Thoracic aorta (tissue), 2 donors: ENCODE measurements at regions not wholly inside any gene's neighbourhood (a gene's known extent, or its start where the extent isn't known, plus 50 kb on each side); places are given as distances from the start of the nearest gene placed in this dataset.

ENCODE experiments used
- ATAC-seq: fragments of 150-250 bp; one replicate; pipeline ENCODE4 v1.8.0; 2017; ENCODE audit warnings: low read depth; ENCODE audit not compliant: insufficient number of reproducible peaks, low FRiP score
- DNase-seq: peaks from one replicate; pipeline ENCODE4 v3.0.0-alpha.2; 2020; ENCODE audit warnings: low spot score
- H3K27ac ChIP-seq, 2 donors: fragments of 200-600 bp; sonication (generic); 1 replicate in 1 of 2; 2 replicates in 1 of 2; pipeline ENCODE4 v1.5.1; 2016; ENCODE audit warnings: mild to moderate bottlenecking in 2 of 2, moderate library complexity in 2 of 2
- H3K27me3 ChIP-seq: fragments of 200-600 bp; sonication (generic); replicated peaks from 2 replicates; pipeline ENCODE4 v1.6.0; 2016; ENCODE audit warnings: mild to moderate bottlenecking; ENCODE audit not compliant: insufficient read depth
- H3K36me3 ChIP-seq: fragments of 200-600 bp; sonication (generic); one replicate; pipeline ENCODE4 v1.5.1; 2016
- H3K4me1 ChIP-seq, 2 donors: fragments of 200-600 bp; sonication (generic); 1 replicate in 1 of 2; 2 replicates in 1 of 2; pipeline versions ENCODE4 v1.5.1 to v1.6.0; 2016; ENCODE audit warnings: low read depth in 2 of 2, mild to moderate bottlenecking in 1 of 2; ENCODE audit not compliant: control insufficient read depth in 1 of 2
- H3K4me3 ChIP-seq: fragments of 200-600 bp; sonication (generic); 2 replicates; pipeline ENCODE4 v1.5.1; 2016; ENCODE audit warnings: mild to moderate bottlenecking
- H3K9me3 ChIP-seq: fragments of 200-600 bp; sonication (generic); 2 replicates; pipeline ENCODE4 v1.5.1; 2016
- TF ChIP-seq, protein P1 (sequence below): fragments of 200-600 bp; sonication (generic); IDR thresholded peaks from one replicate; pipeline ENCODE4 v1.5.1; 2019; ENCODE audit warnings: antibody characterized with exemption

DNA sequence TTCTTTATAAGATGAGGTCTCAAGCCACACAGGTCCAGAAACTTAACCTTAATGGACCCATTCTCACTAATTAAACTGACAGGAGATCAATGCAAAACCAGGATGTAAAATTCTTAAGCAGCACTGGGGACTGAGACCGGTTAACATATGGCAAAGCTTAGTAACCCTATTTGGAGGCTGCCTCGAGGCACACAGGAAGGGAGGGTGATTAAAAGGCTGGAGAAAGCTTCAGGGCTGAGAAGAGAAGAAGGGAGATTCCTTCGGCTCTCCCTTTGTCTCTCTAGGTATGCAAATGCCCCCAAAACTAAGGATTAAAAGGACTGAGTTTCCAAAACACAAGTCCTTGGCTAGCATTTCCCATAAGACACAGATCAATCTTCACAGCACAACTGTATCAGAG lies 120.8 kb upstream of the DSCAM start:
- no peaks in the 10 kb centered on the region for H3K36me3 ChIP-seq
- H3K4me3 ChIP-seq = no peak overlapping the region
- no peaks in the 10 kb centered on the region for H3K4me1 ChIP-seq
- no peaks in the 10 kb centered on the region for H3K9me3 ChIP-seq
- DNase-seq (no peak), ATAC-seq (no peak)
- TF ChIP-seq, protein P1, sequence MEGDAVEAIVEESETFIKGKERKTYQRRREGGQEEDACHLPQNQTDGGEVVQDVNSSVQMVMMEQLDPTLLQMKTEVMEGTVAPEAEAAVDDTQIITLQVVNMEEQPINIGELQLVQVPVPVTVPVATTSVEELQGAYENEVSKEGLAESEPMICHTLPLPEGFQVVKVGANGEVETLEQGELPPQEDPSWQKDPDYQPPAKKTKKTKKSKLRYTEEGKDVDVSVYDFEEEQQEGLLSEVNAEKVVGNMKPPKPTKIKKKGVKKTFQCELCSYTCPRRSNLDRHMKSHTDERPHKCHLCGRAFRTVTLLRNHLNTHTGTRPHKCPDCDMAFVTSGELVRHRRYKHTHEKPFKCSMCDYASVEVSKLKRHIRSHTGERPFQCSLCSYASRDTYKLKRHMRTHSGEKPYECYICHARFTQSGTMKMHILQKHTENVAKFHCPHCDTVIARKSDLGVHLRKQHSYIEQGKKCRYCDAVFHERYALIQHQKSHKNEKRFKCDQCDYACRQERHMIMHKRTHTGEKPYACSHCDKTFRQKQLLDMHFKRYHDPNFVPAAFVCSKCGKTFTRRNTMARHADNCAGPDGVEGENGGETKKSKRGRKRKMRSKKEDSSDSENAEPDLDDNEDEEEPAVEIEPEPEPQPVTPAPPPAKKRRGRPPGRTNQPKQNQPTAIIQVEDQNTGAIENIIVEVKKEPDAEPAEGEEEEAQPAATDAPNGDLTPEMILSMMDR = no peak
- H3K27ac ChIP-seq = no peak overlapping the region
- H3K27me3 ChIP-seq = no peaks in the 10 kb centered on the region

DNA sequence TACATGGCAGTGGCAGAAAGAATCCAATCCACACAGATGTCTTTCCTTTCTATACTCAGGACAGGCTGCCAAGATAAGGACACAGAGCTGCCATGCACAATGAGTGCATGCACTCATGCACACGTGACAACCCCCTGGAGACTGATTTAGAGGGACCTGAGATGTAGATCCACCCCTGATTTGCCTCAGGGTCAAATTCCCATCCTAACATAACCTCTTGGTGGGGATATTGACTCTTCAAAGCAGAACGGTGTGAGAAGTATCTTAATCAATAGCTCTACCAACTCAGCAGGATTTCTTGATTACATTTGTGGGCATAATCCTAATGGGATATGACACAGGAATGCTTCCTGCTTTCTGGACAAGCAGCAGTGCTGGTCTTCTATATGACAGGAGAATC lies 125.2 kb upstream of the DSCAM start:
- no peak overlapping the region for H3K27ac ChIP-seq
- TF ChIP-seq, protein P1 = no peak
- no peaks in the 10 kb centered on the region for H3K4me1 ChIP-seq
- no peaks in the 10 kb centered on the region for H3K27me3 ChIP-seq
- H3K9me3 ChIP-seq = no peaks in the 10 kb centered on the region
- DNase-seq (no peak), ATAC-seq (no peak)
- no peak overlapping the region for H3K4me3 ChIP-seq
- no peaks in the 10 kb centered on the region for H3K36me3 ChIP-seq

DNA sequence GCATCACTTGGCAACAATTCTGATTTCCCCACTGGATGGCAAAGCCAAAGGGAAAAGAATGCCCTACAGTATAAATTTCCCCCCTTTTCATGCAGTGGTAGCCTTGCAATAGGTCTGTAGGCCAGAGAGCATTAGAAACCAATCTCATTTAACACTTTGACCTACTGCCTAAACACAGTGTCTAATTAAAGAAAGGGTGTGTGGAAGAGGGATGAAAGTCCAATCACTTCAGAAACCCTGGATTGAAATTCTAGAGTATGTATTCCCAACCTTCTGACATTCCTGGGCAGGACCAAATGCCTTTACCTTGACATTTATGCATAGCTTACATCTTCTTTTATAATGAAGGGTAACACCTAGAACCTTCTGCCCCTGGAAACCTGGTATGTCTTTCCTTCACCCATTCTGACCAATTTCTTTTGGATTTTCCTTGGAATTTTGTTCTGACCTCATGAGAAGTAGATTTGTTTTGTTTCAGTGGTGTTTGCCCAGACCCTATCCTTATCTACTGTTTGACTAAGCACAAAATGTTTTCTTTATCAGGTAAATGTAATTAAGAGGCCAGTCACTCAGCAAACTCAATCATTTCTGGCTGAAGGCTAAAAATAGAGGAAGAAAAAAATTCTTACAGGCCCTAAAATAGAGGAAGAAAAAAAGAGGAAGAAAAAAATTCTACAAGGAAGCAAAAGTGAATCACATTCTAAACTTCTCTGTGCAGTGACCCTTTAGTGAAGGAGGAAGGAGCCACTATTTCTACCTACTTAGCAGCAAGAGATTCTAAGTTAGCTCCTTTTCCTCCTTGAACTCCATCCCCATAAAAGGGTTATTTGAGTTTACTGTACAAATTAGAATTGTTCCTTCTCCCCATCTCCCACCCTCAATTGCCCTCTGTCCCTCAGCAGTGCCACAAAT lies 129.5 kb upstream of the DSCAM start:
- no peak overlapping the region for H3K4me3 ChIP-seq
- H3K4me1 ChIP-seq = no peaks in the 10 kb centered on the region
- ATAC-seq (no peak), DNase-seq (no peak)
- no peaks in the 10 kb centered on the region for H3K36me3 ChIP-seq
- no peaks in the 10 kb centered on the region for H3K27me3 ChIP-seq
- TF ChIP-seq, protein P1 = no peak
- H3K9me3 ChIP-seq = peaks cover under 1% of the 10 kb centered on the region
- no peak overlapping the region for H3K27ac ChIP-seq

DNA sequence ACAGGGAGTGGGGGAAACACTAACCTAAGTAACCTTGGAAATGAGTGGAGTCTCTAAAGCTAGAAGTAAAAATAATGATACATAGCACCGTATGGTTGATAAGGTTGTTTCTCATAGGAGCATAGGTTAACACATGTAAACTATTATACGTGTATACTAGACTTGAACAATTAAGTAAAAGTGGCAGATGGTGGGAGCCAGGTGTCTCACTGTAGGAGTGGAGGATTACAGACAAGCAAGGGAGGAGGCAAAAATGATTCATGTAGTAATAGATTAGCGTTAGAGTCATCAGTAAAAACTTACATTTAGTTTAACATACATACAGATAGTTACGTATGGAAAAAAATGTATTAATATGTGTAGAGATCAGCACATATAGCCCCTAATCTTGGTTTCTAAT lies 138.4 kb upstream of the DSCAM start:
- no peak for ATAC-seq
- no peak for DNase-seq
- H3K27me3 ChIP-seq = no peaks in the 10 kb centered on the region
- H3K36me3 ChIP-seq = no peaks in the 10 kb centered on the region
- no peaks in the 10 kb centered on the region for H3K4me1 ChIP-seq
- TF ChIP-seq, protein P1 = no peak
- H3K4me3 ChIP-seq = no peak overlapping the region
- H3K27ac ChIP-seq = no peak overlapping the region
- H3K9me3 ChIP-seq = peaks cover 2% of the 10 kb centered on the region

DNA sequence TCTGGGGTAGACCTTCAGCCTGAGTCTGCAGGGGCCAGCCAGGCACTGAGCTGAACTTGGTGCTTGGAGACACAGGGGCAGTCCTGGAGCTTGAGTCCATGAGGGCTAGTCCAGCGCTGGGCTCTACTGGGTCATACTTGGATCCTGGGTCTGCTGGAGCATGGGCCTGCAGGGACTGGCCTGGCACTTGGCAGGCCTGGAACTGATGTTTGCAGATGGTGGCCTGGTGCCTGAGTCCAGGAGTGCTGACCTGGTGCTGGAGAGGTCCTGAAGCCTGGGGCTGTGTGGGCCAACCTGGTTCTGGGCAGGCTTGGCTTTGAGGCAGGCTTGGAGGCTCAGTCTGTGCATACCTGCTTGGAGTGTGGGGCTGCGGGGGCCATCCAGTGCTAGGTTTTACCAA lies 143.4 kb upstream of the DSCAM start:
- no peak overlapping the region for H3K4me3 ChIP-seq
- H3K27me3 ChIP-seq = no peaks in the 10 kb centered on the region
- ATAC-seq = no peak

More for the DNA sequence above, 143.4 kb upstream of the DSCAM start:
- no peaks in the 10 kb centered on the region for H3K9me3 ChIP-seq
- H3K4me1 ChIP-seq = no peaks in the 10 kb centered on the region
- TF ChIP-seq, protein P1 = no peak
- H3K36me3 ChIP-seq = no peaks in the 10 kb centered on the region
- no peak overlapping the region for H3K27ac ChIP-seq
- no peak for DNase-seq
